Heart right ventricle (tissue), 16 donors: ENCODE measurements at regions not wholly inside any gene's neighbourhood (a gene's known extent, or its start where the extent isn't known, plus 50 kb on each side); places are given as distances from the start of the nearest gene placed in this dataset.
A peak's percentile ranks its signal among the peaks of the same experiment; 100 is the strongest.

ENCODE experiments used
- ATAC-seq, 8 donors: fragments of 200-7000 bp; cut with Tn5 transposase; one replicate each; pipeline ENCODE4 v1.9.1; 2020; ENCODE audit warnings: mild to moderate bottlenecking in 8 of 8, moderate library complexity in 8 of 8, moderate number of reproducible peaks in 1 of 8
- DNase-seq, 2 donors: peaks; one replicate each; pipeline ENCODE4 v3.0.0-alpha.2; 2020
- H3K27ac ChIP-seq, 10 donors: fragments of 200-600 bp; sonication (generic) in 2 of 10; one replicate each; pipeline versions ENCODE4 v1.5.0 to v1.8.0; 2020 to 2022; ENCODE audit warnings: mild to moderate bottlenecking in 3 of 10
- H3K27me3 ChIP-seq, 7 donors: fragments of 200-600 bp; one replicate each; pipeline ENCODE4 v1.8.0; 2021 to 2022; ENCODE audit warnings: mild to moderate bottlenecking in 2 of 7
- H3K36me3 ChIP-seq, 9 donors: fragments of 200-600 bp; sonication (generic) in 1 of 9; one replicate each; pipeline versions ENCODE4 v1.5.0 to v1.8.0; 2020 to 2022; ENCODE audit warnings: mild to moderate bottlenecking in 2 of 9
- H3K4me1 ChIP-seq, 9 donors: fragments of 200-600 bp; sonication (generic) in 1 of 9; one replicate each; pipeline versions ENCODE4 v1.5.0 to v1.8.0; 2020 to 2022; ENCODE audit warnings: mild to moderate bottlenecking in 4 of 9
- H3K4me3 ChIP-seq, 10 donors: fragments of 200-600 bp; sonication (generic) in 2 of 10; one replicate each; pipeline versions ENCODE4 v1.5.0 to v1.8.0; 2020 to 2022; ENCODE audit warnings: mild to moderate bottlenecking in 7 of 10, moderate library complexity in 2 of 10
- H3K9me3 ChIP-seq, 11 donors: fragments of 200-600 bp in 10 of 11; sonication (generic) in 2 of 11; one replicate each; pipeline versions ENCODE4 v1.5.0 to v1.8.0; 2013 to 2022; ENCODE audit warnings: mild to moderate bottlenecking in 2 of 11, control low read depth in 1 of 11, moderate library complexity in 1 of 11
- WGBS, 2 donors: extraction: QIAGEN DNeasy Blood & Tissue Kit; methylation state at CpG; one replicate each; pipeline ENCODE4 v1.1.7; 2013; ENCODE audit warnings: inconsistent platforms in 1 of 2; 5-methylcytosine and 5-hydroxymethylcytosine counted together
- intact Hi-C, 10 donors: fragments of 100-400 bp; cut with DNase I; formaldehyde crosslinking; loops; one replicate each; pipeline versions ENCODE4 v1.11.1 to v1.14.2; 2022
- TF ChIP-seq, protein P1 (sequence below), 9 donors: fragments of 200-600 bp; sonication (generic) in 2 of 9; IDR thresholded peaks; one replicate each; pipeline versions ENCODE4 v1.5.0 to v1.8.0; 2021 to 2022; ENCODE audit warnings: antibody characterized with exemption in 9 of 9, mild to moderate bottlenecking in 5 of 9, moderate library complexity in 1 of 9
- donor health status: Arrhythmogenic right ventricular cardiomyopathy.
- donor health status: ischemic (EF 13 %, LVEDD 7.1; RV severe dilation, severe dysfunction).
- donor health status: healthy with polysubstance abuse.
- donor health status: DM: no; HTN: yes; CAD: no.
- donor health status: DM: no; HTN: no; CAD: no.
- donor health status: ischemic (EF 25% LVEDD 6.9; RV normal size, moderate dysfunction).
- donor health status: ischemic (EF 25% LVEDD 5.7; RV mildly dilated, moderate dysfunction).
- donor health status: healthy.
- donor health status: DM: yes; HTN: yes; CAD: no.
- donor health status: Ischemic cardiomyopathy.
- donor health status: ischemic (EF 35%, LVEDD 5.7; RV mildly dilated, moderate dysfunction).
- donor health status: nonischemic (EF 11% LVEDD 7.7; RV severe dilation, severe dysfunction).
- donor health status: DM: yes; HTN: yes; CAD: no.
- donor health status: PGD.
- donor health status: ischemic (EF 29% LVEDD 5.4; RV normal size, mild dysfunction).
- donor health status: nonischemic (EF 23%, LVEDD 6.1; RV moderate dilation, normal function).

GRCh38 chr1:149845416-149845815, 54.0 kb upstream of the BOLA1 start:
- ATAC-seq (no peak), DNase-seq (no peak)
- Histone ChIP-seq H3K27me3 (no peaks in the 10 kb centered on the region), H3K4me1 (peaks cover 0 to 62% (median 46%) of the 10 kb centered on the region in 9 donors), H3K4me3 (peak overlapping the region in 1 of 10 donors; percentile 67), H3K9me3 (no peaks in the 10 kb centered on the region), H3K27ac (peak overlapping the region in 1 of 10 donors; percentile 89), H3K36me3 (peaks cover 0 to 26% (median 0%) of the 10 kb centered on the region in 9 donors)
- TF ChIP-seq, protein P1, sequence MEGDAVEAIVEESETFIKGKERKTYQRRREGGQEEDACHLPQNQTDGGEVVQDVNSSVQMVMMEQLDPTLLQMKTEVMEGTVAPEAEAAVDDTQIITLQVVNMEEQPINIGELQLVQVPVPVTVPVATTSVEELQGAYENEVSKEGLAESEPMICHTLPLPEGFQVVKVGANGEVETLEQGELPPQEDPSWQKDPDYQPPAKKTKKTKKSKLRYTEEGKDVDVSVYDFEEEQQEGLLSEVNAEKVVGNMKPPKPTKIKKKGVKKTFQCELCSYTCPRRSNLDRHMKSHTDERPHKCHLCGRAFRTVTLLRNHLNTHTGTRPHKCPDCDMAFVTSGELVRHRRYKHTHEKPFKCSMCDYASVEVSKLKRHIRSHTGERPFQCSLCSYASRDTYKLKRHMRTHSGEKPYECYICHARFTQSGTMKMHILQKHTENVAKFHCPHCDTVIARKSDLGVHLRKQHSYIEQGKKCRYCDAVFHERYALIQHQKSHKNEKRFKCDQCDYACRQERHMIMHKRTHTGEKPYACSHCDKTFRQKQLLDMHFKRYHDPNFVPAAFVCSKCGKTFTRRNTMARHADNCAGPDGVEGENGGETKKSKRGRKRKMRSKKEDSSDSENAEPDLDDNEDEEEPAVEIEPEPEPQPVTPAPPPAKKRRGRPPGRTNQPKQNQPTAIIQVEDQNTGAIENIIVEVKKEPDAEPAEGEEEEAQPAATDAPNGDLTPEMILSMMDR (IDR thresholded peaks at IDR 0.05): no peak
- 63 to 65% methylated on average over 3 of the region's 3 CpGs for WGBS, 2 donors
- intact Hi-C loops: no loop called here

- DNase-seq (no peak), ATAC-seq (no peak)
- Histone ChIP-seq H3K27ac (peak overlapping the region in 1 of 10 donors; percentile 89), H3K4me3 (no peak overlapping the region), H3K36me3 (peaks cover 0 to 26% (median 0%) of the 10 kb centered on the region in 9 donors), H3K27me3 (no peaks in the 10 kb centered on the region), H3K9me3 (no peaks in the 10 kb centered on the region), H3K4me1 (peaks cover 0 to 62% (median 46%) of the 10 kb centered on the region in 9 donors)
- WGBS, 2 donors: 93 to 99% methylated on average over 3 of the region's 3 CpGs
- TF ChIP-seq, protein P1 (IDR thresholded peaks at IDR 0.05): no peak
- intact Hi-C loops: no loop called here
Measured at GRCh38 chr1:149846042-149846441, 53.3 kb upstream of the BOLA1 start.

DNA sequence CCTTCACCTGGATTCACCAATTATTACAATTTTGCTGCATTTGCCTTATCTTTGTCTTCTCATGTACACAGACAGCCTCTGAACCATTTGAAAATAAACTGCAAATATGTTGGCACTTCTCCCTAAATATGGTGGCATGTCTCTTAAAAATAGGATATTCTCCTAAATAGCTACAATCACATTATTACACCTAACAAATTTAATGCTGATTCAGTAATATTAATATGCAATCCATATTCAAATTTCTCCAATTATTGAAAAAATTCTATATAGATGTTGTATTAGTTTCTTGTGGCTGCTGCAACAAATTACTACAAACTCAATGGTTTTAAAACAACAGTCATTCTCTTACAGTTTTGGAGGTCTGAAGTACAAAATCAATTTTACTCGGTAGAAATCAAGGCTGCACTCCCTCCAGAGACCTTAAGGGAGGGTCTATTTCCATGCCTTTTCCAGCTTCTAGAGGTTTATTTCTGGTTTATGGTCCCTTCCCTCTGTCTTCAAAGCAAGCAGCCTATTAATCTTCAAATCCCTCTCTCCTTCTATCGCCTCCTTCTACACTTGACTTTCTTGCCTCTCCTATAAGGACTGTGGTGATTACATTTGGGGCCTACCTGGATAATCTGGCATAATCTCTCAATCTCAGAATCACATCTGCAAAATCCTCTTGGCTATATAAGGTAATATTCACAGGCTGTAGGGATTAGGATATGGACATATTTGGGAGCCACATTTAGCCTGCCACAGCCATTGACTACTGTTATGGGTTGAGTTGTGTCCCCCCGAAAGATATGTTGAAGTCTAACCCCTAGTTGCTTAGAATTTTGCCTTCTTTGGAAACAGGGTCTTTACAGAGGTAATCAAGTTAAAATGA, 52.5 kb upstream of the BOLA1 start:
- Histone ChIP-seq H3K4me1 (peaks cover 0 to 62% (median 46%) of the 10 kb centered on the region in 9 donors), H3K36me3 (peaks cover 0 to 26% (median 0%) of the 10 kb centered on the region in 9 donors), H3K9me3 (no peaks in the 10 kb centered on the region), H3K27me3 (no peaks in the 10 kb centered on the region), H3K27ac (no peak overlapping the region), H3K4me3 (no peak overlapping the region)
- 80 to 94% methylated on average over 3 of the region's 3 CpGs for WGBS, 2 donors
- no peak for DNase-seq
- ATAC-seq: no peak
- TF ChIP-seq, protein P1 (IDR thresholded peaks at IDR 0.05): no peak
- intact Hi-C loops: no loop called here

DNA sequence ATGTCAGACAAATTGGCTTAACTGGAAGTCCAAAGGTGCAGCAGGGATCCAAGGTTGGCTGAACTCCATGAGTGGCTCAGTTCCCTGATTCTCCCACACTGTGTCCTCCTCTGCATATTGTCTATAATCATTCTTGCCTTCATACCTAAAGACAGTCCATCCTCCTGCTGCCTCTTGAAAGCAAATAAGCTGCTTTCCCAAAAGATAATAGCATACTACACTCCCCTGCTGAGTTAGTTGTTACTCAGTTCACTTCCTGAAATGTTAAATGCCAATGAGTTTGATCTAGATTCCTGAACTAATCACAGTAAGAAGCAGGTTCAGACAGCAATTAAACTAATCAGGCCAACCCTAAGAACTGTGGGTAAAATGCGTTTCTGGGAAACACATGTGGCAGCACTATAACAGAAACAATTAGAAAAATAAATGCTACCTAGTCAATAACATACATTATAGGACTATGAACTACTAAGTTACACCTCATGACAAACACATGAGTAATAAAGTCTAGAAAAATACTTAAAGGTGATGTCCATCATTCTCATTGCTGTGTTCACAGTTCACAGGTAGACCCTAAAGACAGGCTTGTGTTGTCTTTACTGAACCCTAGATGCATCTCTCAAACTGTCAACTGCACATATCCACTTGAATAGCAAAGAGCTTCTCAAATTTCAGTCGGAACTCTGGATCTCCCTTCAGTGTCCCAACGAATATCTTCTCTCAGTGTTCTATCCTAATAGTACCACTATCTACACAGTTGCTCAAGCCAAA, 50.8 kb upstream of the BOLA1 start:
- 31 to 36% methylated on average over 3 of the region's 3 CpGs for WGBS, 2 donors
- Histone ChIP-seq H3K27me3 (no peaks in the 10 kb centered on the region), H3K36me3 (peaks cover 0 to 26% (median 0%) of the 10 kb centered on the region in 9 donors), H3K4me1 (peaks cover 0 to 61% (median 45%) of the 10 kb centered on the region in 9 donors), H3K4me3 (peak overlapping the region in 2 of 10 donors; percentile 2 to 61), H3K27ac (peak overlapping the region in 1 of 10 donors; percentile 87), H3K9me3 (no peaks in the 10 kb centered on the region)
- intact Hi-C loops: no loop called here
- ATAC-seq (no peak), DNase-seq (peak in 1 of 2 donors; percentile 1)
- TF ChIP-seq, protein P1 (IDR thresholded peaks at IDR 0.05): no peak
